Anterior cingulate cortex (tissue), 58 donors: ENCODE measurements at regions not wholly inside any gene's neighbourhood (a gene's known extent, or its start where the extent isn't known, plus 50 kb on each side); places are given as distances from the start of the nearest gene placed in this dataset.
A peak's percentile ranks its signal among the peaks of the same experiment; 100 is the strongest.

Experiments used
- DNase-seq, 58 donors: peaks; one replicate each; lab custom pipeline; 2025; lab: John Stamatoyannopoulos, UW

- no peak for DNase-seq
Observed at GRCh38 chrX:109312757-109313156, 169.1 kb downstream of the GUCY2F start.

GRCh38 chrX:109310031-109310430, 171.9 kb downstream of the GUCY2F start:
- DNase-seq, result no peak

GRCh38 chrX:109301177-109301576, 180.7 kb downstream of the GUCY2F start:
- DNase-seq, result no peak

- no peak for DNase-seq
Observed at GRCh38 chrX:109300415-109300814, 181.5 kb downstream of the GUCY2F start.

GRCh38 chrX:109299091-109299490, 182.8 kb downstream of the GUCY2F start:
- DNase-seq, result no peak

GRCh38 chrX:109294097-109294814, 187.6 kb downstream of the GUCY2F start:
- no peak for DNase-seq

- no peak for DNase-seq
Observed at GRCh38 chrX:109283870-109284269, 198.0 kb downstream of the GUCY2F start.

- peak in 1 of 58 donors; percentile 0 for DNase-seq
Observed at GRCh38 chrX:109281483-109282275, 200.2 kb downstream of the GUCY2F start.

- no peak for DNase-seq
Observed at GRCh38 chrX:109274806-109275205, 207.1 kb downstream of the GUCY2F start.

- DNase-seq, result no peak
Observed at GRCh38 chrX:109270580-109271484, 211.1 kb downstream of the GUCY2F start.

- DNase-seq, result no peak
Observed at GRCh38 chrX:109268340-109268739, 213.5 kb downstream of the GUCY2F start.

GRCh38 chrX:109266034-109266433, 215.9 kb downstream of the GUCY2F start:
- no peak for DNase-seq

GRCh38 chrX:109264878-109265277, 217.0 kb downstream of the GUCY2F start:
- no peak for DNase-seq

GRCh38 chrX:109261279-109261678, 220.6 kb downstream of the GUCY2F start:
- no peak for DNase-seq

GRCh38 chrX:109252789-109253188, 229.1 kb downstream of the GUCY2F start:
- no peak for DNase-seq

GRCh38 chrX:109218761-109219160, 263.1 kb downstream of the GUCY2F start:
- no peak for DNase-seq

- no peak for DNase-seq
Observed at GRCh38 chrX:109199726-109200125, 282.2 kb downstream of the GUCY2F start.

GRCh38 chrX:109190542-109190941, 291.3 kb downstream of the GUCY2F start:
- DNase-seq, result no peak

- no peak for DNase-seq
Observed at GRCh38 chrX:109187473-109188168, 294.3 kb downstream of the GUCY2F start.

GRCh38 chrX:109186939-109187338, 294.9 kb downstream of the GUCY2F start:
- DNase-seq, result no peak
